ENCODE measurements at regions not wholly inside any gene's neighbourhood (a gene's known extent, or its start where the extent isn't known, plus 50 kb on each side); places are given as distances from the start of the nearest gene placed in this dataset.
A peak's percentile ranks its signal among the peaks of the same experiment; 100 is the strongest.
"Not testable (repeated sequence)": the region's sequence is repeated elsewhere in the genome, so short reads cannot be mapped to it uniquely, and the experiment has no call there.

GRCh38 chr1:70490153-70490552 is 79.1 kb downstream of the CTH start:
- no peak for DNase-seq

- no peak for DNase-seq
Observed at GRCh38 chr1:70495370-70495769, 84.3 kb downstream of the CTH start.

GRCh38 chr1:70496181-70496580 is 85.1 kb downstream of the CTH start:
- DNase-seq = no peak

GRCh38 chr1:70497152-70497551 is 86.1 kb downstream of the CTH start:
- DNase-seq = no peak

GRCh38 chr1:70498666-70499065 is 87.6 kb downstream of the CTH start:
- DNase-seq = no peak

DNA sequence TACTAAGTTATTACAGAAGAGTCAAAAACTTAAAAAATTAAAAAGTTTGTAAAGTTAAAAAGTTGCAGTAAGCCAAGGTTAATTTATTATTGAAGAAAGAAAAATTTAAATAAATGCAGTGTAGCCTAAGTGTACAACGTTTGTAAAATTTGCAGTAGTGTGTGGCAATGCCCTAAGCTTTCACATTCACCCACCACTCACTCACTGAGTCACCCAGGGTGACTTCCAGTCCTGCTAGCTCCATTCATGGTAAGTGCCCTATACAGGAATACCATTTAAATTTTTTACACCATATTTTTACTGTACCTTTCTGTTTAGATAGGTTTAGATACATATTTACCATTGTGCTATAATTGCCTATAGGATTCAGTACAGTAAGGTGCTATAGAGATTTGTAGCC is 88.6 kb downstream of the CTH start:
- no peak for DNase-seq

DNA sequence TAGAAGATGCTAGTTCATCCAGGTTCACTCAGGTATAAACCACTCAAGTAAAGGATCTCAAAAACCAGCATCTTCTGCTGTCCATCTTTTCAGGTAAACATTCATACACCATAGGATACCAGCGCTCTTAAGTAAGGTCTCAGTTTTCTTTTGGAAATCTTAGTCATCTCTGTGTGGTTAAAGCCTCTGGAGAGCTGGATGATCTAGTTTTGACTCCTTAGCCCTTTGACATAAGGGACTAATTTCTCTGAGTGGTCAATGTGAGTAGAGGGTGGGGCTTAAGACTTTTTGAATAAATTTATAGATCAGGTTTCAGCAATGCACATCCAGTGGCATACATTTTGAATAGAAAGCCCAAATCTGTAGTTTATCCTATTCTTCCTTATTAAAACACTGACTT is 92.3 kb downstream of the CTH start:
- DNase-seq = no peak

DNA sequence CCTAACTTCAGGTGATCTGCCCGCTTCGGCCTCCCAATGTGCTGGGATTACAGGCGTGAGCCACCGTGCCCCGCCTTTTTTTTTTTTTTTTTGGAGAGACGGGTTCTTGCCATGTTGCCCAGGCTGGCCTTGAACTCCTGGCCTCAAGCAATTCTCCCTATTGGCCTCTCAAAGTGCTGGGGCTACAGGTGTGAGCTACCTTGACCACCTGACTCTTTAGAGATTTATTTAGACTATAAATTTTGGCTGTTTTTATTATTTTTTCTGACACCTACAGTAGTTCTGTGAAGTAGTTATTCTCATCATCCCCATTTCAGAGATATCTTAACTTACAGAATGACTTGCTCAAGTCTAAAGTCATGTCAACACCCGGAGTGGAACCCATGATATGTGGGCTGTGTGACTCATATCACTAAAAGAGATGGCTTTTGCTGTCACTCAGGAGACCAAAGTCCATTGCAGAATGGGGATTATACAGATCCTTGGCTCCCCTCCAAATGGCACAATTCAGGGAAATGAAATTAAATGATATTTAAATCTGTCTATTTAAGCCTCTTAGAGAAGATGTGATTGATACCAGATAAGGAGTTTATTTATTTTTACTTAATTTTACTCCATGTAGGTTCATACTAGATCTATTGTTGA is 93.2 kb downstream of the CTH start:
- DNase-seq = no peak

DNA sequence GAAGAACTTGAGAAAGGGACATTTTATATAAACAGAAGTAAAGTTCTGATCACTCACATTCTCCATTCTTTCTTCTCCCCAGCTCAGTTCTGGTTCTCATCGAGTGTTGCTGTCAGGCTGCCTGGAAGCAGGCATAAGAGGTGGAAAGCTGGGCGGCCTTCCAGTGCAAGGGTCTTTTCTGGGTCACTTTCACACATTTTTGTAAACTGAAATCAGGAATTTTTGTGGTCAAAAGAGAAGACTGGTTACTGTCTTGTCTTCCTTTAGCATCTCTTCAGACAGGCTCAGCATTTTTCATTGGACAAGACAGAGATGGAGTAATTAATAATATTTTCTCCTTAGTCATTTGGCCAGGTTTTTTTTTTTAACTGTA is 93.7 kb downstream of the CTH start:
- no peak for DNase-seq

- DNase-seq = not testable (repeated sequence)
Observed at GRCh38 chr1:70507991-70508390, 96.9 kb downstream of the CTH start.

- DNase-seq = no peak
Observed at GRCh38 chr1:70509996-70510876, 99.2 kb downstream of the CTH start.

- no peak for DNase-seq
Observed at GRCh38 chr1:70517444-70517843, 106.4 kb downstream of the CTH start.

GRCh38 chr1:70518106-70518505 is 107.0 kb downstream of the CTH start:
- DNase-seq = no peak

GRCh38 chr1:70528590-70529333 is 117.7 kb downstream of the CTH start:
- no peak for DNase-seq

- DNase-seq = no peak
Observed at GRCh38 chr1:70536708-70537366, 125.8 kb downstream of the CTH start.

DNA sequence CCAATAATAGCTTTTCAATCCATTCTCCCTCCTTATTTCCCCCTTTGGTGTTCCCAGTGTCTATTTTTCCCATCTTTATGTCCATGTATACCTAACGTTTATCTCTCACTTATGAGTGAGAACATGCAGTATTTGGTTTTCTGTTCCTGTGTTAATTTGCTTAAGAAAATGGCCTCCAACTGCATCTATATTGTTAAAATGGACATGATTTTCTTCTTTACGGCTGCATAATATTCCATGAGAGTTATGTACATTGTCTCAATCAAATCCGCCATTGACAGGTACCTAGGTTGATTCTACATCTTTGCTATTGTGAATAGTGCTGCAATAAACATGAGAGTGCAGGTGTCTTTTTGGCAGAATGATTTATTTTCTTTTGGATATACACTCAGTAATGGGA is 126.7 kb downstream of the CTH start:
- no peak for DNase-seq

DNA sequence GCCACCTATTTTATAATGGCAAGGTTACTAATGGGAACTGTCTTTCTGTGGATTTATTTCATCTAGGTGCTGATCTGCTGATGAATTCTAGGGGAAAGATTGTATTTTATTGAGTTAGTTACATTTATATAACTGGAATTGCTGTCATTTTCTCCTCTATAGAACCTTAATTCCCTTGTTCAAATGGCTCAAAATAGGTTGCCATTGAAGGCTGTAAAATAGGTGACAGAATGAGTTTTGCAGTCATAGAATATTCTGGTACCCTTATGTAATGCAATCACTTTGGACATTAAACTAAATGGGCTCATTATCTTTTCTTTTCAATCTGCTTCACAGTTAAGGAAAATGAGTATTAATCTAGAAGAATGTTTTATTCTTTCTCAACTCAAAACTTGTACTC is 131.0 kb downstream of the CTH start:
- no peak for DNase-seq

DNA sequence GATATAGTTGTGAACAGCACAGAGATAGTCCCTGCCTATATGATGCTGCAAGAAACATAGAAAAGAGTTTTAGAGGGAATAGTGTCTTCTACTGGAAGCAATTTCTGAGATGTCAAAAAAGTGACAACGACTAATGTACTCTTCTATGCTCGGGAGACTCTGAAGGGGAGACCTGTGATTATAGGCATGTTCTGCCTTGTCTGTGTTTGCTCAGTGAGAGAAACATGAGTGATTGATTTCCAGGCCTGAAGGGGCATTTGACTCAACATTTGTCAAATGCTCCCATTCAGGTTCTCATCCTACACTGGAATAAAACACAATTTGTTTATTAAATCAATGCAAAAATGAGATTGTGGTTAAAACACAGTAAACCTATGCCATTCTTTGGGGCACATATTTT is 131.8 kb downstream of the CTH start:
- DNase-seq = peak; percentile 34

GRCh38 chr1:70546726-70547125 is 135.7 kb downstream of the CTH start:
- no peak for DNase-seq

DNA sequence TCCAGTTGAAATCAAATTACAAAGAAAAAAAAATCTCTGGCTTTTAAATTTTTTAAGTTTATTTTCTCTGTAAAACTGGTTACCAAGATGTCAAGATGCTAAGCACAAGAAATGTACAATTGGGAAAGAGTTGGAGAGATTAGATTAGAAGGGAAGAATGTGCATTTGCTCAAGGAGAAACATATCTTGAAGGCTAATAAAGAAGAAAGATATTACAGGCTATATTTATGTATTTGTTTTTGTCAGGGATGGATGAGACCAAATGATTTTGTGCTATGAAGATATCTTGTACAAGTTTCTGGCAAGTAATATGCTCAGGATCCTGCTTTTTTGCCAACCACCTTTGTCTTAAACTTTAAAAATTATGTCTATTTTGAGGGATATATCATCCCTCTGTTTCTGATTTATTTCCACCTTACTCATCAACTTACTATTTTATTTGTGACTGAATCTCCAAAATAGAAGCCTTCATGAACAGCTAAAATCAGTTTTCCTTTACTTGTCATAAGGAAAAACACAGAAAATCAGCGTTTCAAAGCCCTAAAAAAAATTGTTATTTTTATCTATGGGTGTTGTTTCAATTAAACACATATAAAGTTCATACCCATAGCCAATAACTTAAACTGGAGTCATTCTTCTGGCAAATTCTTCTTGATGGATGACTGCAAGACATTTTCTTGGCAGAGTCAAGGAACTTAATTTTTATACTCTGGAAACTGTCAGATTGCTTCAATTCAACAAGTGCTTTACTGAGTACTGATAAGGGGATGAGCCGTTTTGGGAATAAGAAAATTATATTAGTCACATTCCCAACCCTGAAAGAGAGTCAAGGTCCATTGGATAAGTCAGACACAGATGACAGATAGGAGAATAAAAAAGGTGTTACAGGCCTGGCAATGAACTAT is 141.8 kb downstream of the CTH start:
- no peak for DNase-seq

DNA sequence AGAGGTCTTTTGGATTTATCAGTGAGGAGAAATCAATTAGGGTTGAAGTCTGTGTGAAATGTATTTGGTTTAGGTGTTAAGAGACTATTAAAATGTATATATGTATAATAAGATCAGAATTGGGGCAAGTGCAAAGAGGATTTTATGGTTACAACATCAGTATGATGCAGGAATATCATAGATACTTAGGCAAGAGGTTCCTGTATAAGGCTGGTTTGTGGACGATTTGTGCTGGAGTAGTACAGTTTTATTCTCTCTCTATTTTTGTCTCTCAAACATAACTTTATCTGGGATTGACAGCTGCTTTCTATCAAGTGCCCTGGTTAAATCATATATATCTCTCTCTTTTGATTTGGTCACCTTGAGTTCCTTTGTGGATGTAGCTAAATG is 142.5 kb downstream of the CTH start:
- DNase-seq = no peak

DNA sequence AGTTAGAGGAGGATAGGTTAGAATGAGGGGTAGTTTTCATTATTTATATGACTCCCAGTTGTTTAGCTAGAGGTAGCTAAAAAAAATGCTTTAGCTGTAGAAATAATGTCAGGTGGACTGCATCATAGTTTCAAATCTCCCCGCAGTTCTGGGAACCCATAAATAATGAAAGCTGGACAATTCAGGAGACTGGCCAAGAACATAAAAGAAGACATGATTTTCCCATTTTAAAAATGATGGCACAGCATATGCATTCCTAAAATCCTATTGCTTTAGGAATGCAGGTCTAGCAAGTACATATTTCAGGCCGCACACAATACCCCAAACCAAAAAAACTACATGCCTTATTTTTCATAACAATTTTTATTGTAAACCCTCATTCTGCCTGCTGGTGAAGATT is 143.3 kb downstream of the CTH start:
- DNase-seq = no peak

Measured in NCI-H1436 treated with DMSO at 0.1 percent for 48 hours (cell line).